IPS-20b (cell line): ENCODE measurements at regions not wholly inside any gene's neighbourhood (a gene's known extent, or its start where the extent isn't known, plus 50 kb on each side); places are given as distances from the start of the nearest gene placed in this dataset.

Experiments
- H3K27ac ChIP-seq: one replicate; pipeline ENCODE4 v1.5.1; 2013; ENCODE audit warnings: low read length
- H3K27me3 ChIP-seq: 2 replicates; pipeline ENCODE4 v1.6.1; 2013; ENCODE audit warnings: mild to moderate bottlenecking, low read length, inconsistent platforms; ENCODE audit not compliant: insufficient read depth
- H3K36me3 ChIP-seq: 2 replicates; pipeline ENCODE4 v1.6.1; 2013; ENCODE audit warnings: low read depth, mild to moderate bottlenecking, inconsistent platforms, low read length, moderate library complexity; ENCODE audit not compliant: insufficient read depth
- H3K4me1 ChIP-seq: 2 replicates; pipeline ENCODE4 v1.6.1; 2013; ENCODE audit warnings: mild to moderate bottlenecking, control low read depth, inconsistent platforms, low read length, moderate library complexity; ENCODE audit not compliant: insufficient read depth
- H3K4me3 ChIP-seq: 2 replicates; pipeline ENCODE4 v1.5.1; 2013; ENCODE audit warnings: mild to moderate bottlenecking, low read length, inconsistent platforms
- H3K9ac ChIP-seq: 2 replicates; pipeline ENCODE4 v1.6.1; 2013; ENCODE audit warnings: low read depth, mild to moderate bottlenecking, inconsistent platforms, low read length, moderate library complexity
- H3K9me3 ChIP-seq: 2 replicates; pipeline ENCODE4 v1.6.1; 2013; ENCODE audit warnings: mild to moderate bottlenecking, low read depth, low read length, inconsistent platforms; ENCODE audit not compliant: insufficient read depth

GRCh38 chr7:118629898-118630438 is 405.5 kb downstream of the ANKRD7 start:
- Histone ChIP-seq H3K27ac (no peak overlapping the region), H3K9me3 (peaks cover 10% of the 10 kb centered on the region; the same call in 1 of the 2 replicates), H3K4me1 (peaks cover 26% of the 10 kb centered on the region; the same call in 1 of the 2 replicates), H3K27me3 (no peaks in the 10 kb centered on the region), H3K36me3 (peaks cover 4% of the 10 kb centered on the region; the same call in 1 of the 2 replicates), H3K9ac (no peak overlapping the region), H3K4me3 (no peak overlapping the region)

DNA sequence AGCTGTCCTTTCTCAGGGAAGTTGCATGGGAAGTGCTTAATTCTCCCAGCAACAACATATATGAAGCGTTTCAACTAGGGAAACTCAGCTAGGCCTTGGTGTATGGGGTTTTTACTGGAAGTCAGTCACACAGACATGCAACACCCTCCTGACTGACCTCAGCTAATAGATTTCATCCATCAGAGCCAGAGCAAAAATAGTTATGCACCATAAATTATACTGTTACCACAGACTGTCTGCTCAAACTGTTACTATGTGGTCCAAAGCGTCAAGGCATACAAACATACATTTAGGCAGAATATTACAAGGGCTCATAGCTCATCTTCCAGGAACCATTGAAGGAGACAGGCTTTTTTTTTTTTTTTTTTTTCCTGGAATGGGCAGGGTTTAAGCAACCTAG is 417.9 kb downstream of the ANKRD7 start:
- H3K36me3 ChIP-seq, result no peaks in the 10 kb centered on the region
- no peak overlapping the region for H3K4me3 ChIP-seq
- no peak overlapping the region for H3K9ac ChIP-seq
- H3K9me3 ChIP-seq, result no peaks in the 10 kb centered on the region
- H3K27ac ChIP-seq, result no peak overlapping the region
- no peaks in the 10 kb centered on the region for H3K27me3 ChIP-seq
- H3K4me1 ChIP-seq, result peaks cover 6% of the 10 kb centered on the region

DNA sequence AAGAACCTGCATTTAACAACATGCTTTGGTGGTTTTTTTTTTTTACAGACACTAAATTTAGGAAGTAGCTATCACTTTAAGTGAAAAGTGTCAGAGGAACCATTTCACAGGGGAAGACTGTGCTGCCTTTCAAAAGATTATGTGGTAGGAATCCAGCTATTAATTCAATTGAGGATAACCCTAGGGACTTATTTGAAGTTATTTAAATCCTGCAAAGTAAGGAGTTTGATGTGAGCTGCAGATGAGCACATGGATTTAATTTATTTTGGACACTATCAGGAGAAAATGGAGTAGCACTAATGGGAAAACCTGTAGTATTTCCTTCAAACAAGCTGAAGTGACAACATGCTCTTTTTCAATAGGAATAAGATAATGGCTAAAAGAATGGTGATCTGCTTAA is 419.8 kb downstream of the ANKRD7 start:
- Histone ChIP-seq H3K27ac (no peak overlapping the region), H3K4me1 (peaks cover 6% of the 10 kb centered on the region), H3K4me3 (no peak overlapping the region), H3K9me3 (no peaks in the 10 kb centered on the region), H3K9ac (no peak overlapping the region), H3K27me3 (no peaks in the 10 kb centered on the region), H3K36me3 (no peaks in the 10 kb centered on the region)

- Histone ChIP-seq H3K4me3 (no peak overlapping the region), H3K27ac (no peak overlapping the region), H3K4me1 (no peaks in the 10 kb centered on the region), H3K9ac (no peak overlapping the region), H3K27me3 (no peaks in the 10 kb centered on the region), H3K36me3 (no peaks in the 10 kb centered on the region), H3K9me3 (no peaks in the 10 kb centered on the region)
Observed at GRCh38 chr7:118648002-118648401, 423.5 kb downstream of the ANKRD7 start.

GRCh38 chr7:118657391-118658005 is 433.0 kb downstream of the ANKRD7 start:
- Histone ChIP-seq H3K27ac (no peak overlapping the region), H3K27me3 (no peaks in the 10 kb centered on the region), H3K9ac (no peak overlapping the region), H3K4me1 (no peaks in the 10 kb centered on the region), H3K4me3 (no peak overlapping the region), H3K36me3 (no peaks in the 10 kb centered on the region), H3K9me3 (no peaks in the 10 kb centered on the region)

- H3K4me1 ChIP-seq, result no peaks in the 10 kb centered on the region
- no peaks in the 10 kb centered on the region for H3K27me3 ChIP-seq
- no peak overlapping the region for H3K27ac ChIP-seq
Observed at GRCh38 chr7:118662266-118662665, 437.8 kb downstream of the ANKRD7 start.

GRCh38 chr7:118664498-118664897 is 440.0 kb downstream of the ANKRD7 start:
- H3K9me3 ChIP-seq, result no peaks in the 10 kb centered on the region
- H3K27me3 ChIP-seq, result no peaks in the 10 kb centered on the region
- no peak overlapping the region for H3K27ac ChIP-seq

More at GRCh38 chr7:118662266-118662665, 437.8 kb downstream of the ANKRD7 start:
- Histone ChIP-seq H3K9me3 (no peaks in the 10 kb centered on the region), H3K36me3 (no peaks in the 10 kb centered on the region), H3K9ac (no peak overlapping the region), H3K4me3 (no peak overlapping the region)

DNA sequence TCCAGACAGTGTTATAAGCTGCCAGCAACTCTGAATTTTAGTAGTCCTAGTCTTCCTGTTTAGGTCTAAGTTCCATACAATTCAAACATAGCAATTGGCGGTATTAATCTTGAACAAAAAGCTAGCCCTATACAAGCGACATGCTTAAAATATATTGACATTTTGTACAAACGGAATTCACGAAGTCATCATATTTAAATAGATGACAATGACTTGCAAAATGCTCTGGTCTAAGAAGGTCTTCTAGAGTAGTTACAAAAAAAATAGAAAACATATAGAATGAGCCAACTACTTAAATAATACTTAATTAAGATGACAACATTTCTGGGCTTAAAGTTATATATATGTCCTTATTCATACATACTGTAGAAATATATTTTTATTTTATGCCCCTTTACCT is 446.6 kb downstream of the ANKRD7 start:
- Histone ChIP-seq H3K9me3 (no peaks in the 10 kb centered on the region), H3K9ac (no peak overlapping the region), H3K4me1 (no peaks in the 10 kb centered on the region), H3K27ac (no peak overlapping the region), H3K36me3 (no peaks in the 10 kb centered on the region), H3K27me3 (no peaks in the 10 kb centered on the region), H3K4me3 (no peak overlapping the region)

More at GRCh38 chr7:118664498-118664897, 440.0 kb downstream of the ANKRD7 start:
- no peak overlapping the region for H3K9ac ChIP-seq
- H3K4me3 ChIP-seq, result no peak overlapping the region
- no peaks in the 10 kb centered on the region for H3K4me1 ChIP-seq
- H3K36me3 ChIP-seq, result no peaks in the 10 kb centered on the region

GRCh38 chr7:118684796-118685195 is 460.3 kb downstream of the ANKRD7 start:
- no peak overlapping the region for H3K9ac ChIP-seq
- no peaks in the 10 kb centered on the region for H3K9me3 ChIP-seq
- no peaks in the 10 kb centered on the region for H3K4me1 ChIP-seq
- no peak overlapping the region for H3K27ac ChIP-seq
- H3K27me3 ChIP-seq, result no peaks in the 10 kb centered on the region
- H3K36me3 ChIP-seq, result no peaks in the 10 kb centered on the region
- no peak overlapping the region for H3K4me3 ChIP-seq

DNA sequence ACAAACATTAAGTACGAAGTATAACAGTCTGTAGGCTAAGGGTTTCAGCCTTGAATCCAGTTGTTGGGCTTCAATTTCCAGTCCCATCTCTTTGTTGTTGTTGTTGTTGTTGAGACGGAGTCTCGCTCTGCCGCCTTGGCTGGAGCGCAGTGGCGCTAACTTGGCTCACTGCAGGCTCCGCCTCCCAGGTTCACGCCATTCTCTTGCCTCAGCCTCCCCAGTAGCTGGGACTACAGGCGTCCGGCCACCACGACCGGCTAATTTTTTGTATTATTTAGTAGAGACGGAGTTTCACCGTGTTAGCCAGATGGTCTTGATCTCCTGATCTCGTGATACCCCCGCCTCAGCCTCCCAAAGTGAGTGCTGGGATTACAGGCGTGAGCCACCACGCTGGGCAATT is 464.9 kb downstream of the ANKRD7 start:
- H3K4me1 ChIP-seq, result no peaks in the 10 kb centered on the region
- H3K27me3 ChIP-seq, result no peaks in the 10 kb centered on the region
- no peak overlapping the region for H3K4me3 ChIP-seq
- no peak overlapping the region for H3K27ac ChIP-seq
- H3K9me3 ChIP-seq, result no peaks in the 10 kb centered on the region
- H3K36me3 ChIP-seq, result no peaks in the 10 kb centered on the region
- no peak overlapping the region for H3K9ac ChIP-seq

GRCh38 chr7:118696879-118697278 is 472.4 kb downstream of the ANKRD7 start:
- no peaks in the 10 kb centered on the region for H3K36me3 ChIP-seq
- no peaks in the 10 kb centered on the region for H3K27me3 ChIP-seq
- H3K4me3 ChIP-seq, result no peak overlapping the region
- H3K27ac ChIP-seq, result no peak overlapping the region
- H3K9me3 ChIP-seq, result no peaks in the 10 kb centered on the region
- H3K9ac ChIP-seq, result no peak overlapping the region
- H3K4me1 ChIP-seq, result no peaks in the 10 kb centered on the region

DNA sequence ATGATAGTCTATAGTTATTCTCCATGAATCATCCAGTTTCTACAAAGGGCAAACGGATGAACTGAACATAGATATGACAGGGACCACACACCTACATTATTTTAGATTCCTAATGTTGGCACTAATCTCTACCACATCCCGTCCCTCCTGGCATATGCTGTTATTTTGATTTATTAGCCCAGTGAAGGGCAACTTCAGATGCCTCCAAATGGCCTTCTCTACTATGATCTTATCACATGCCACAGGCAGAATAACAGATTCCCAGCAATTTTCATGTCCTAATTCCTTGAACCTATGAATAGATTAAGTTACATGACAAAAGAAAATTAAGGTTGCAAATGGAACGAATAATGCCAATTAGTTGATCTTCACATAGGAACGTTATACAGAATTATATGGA is 474.7 kb downstream of the ANKRD7 start:
- H3K4me1 ChIP-seq, result no peaks in the 10 kb centered on the region
- H3K4me3 ChIP-seq, result no peak overlapping the region
- H3K27me3 ChIP-seq, result no peaks in the 10 kb centered on the region
- H3K9me3 ChIP-seq, result no peaks in the 10 kb centered on the region
- no peaks in the 10 kb centered on the region for H3K36me3 ChIP-seq
- H3K9ac ChIP-seq, result no peak overlapping the region
- no peak overlapping the region for H3K27ac ChIP-seq
